CD4-positive, alpha-beta memory T cell (primary cell): ENCODE measurements at regions not wholly inside any gene's neighbourhood (a gene's known extent, or its start where the extent isn't known, plus 50 kb on each side); places are given as distances from the start of the nearest gene placed in this dataset.
"Not testable (repeated sequence)": the region's sequence is repeated elsewhere in the genome, so short reads cannot be mapped to it uniquely, and the experiment has no call there.

ENCODE experiments used
- CTCF ChIA-PET: fragments of 350-600 bp; sonication (Branson Sonifier 250); formaldehyde crosslinking; loops from one replicate; lab custom pipeline; 2021; ENCODE audit warnings: inconsistent platforms; ENCODE audit not compliant: partially characterized antibody; lab: Charles Lee
- POLR2A ChIA-PET: fragments of 350-600 bp; sonication (Branson Sonifier 250); formaldehyde crosslinking; loops from one replicate; lab custom pipeline; 2021; ENCODE audit not compliant: partially characterized antibody; lab: Charles Lee
- DNase-seq, 5 donors: peaks; one replicate each; pipeline versions ENCODE4 v3.0.0 to v3.0.0-alpha.2; 2020 to 2022; ENCODE audit warnings: mixed read lengths in 1 of 5
- H3K27ac ChIP-seq: one replicate; pipeline ENCODE4 v1.7.0; 2013; ENCODE audit warnings: low read depth, low read length
- H3K27me3 ChIP-seq: 2 replicates; pipeline ENCODE4 v1.7.0; 2013; ENCODE audit warnings: mild to moderate bottlenecking, low read length, moderate library complexity; ENCODE audit not compliant: insufficient read depth
- H3K36me3 ChIP-seq: 2 replicates; pipeline ENCODE4 v1.7.0; 2013; ENCODE audit warnings: mild to moderate bottlenecking, low read length, moderate library complexity; ENCODE audit not compliant: insufficient read depth
- H3K4me1 ChIP-seq: 2 replicates; pipeline ENCODE4 v1.7.0; 2013; ENCODE audit warnings: mild to moderate bottlenecking, low read length, moderate library complexity; ENCODE audit not compliant: insufficient read depth
- H3K4me3 ChIP-seq, 2 donors: one replicate each; pipeline ENCODE4 v1.7.0; 2013; ENCODE audit warnings: low read length in 2 of 2, mild to moderate bottlenecking in 1 of 2
- H3K9me3 ChIP-seq, 2 donors: one replicate each; pipeline ENCODE4 v1.7.0; 2013; ENCODE audit warnings: low read length in 2 of 2, control low read depth in 1 of 2; ENCODE audit not compliant: control insufficient read depth in 1 of 2
- H3K27ac Mint-ChIP-seq, 7 donors: one replicate each; pipeline ENCODE4 v1.8.0; 2020 to 2021; ENCODE audit warnings: mixed read lengths in 7 of 7, mild to moderate bottlenecking in 6 of 7, inconsistent platforms in 3 of 7, moderate library complexity in 3 of 7
- H3K27me3 Mint-ChIP-seq, 2 donors: one replicate each; pipeline ENCODE4 v1.8.0; 2020 to 2021; ENCODE audit warnings: mixed read lengths in 2 of 2
- H3K36me3 Mint-ChIP-seq, 2 donors: one replicate each; pipeline ENCODE4 v1.8.0; 2020 to 2021; ENCODE audit warnings: mixed read lengths in 2 of 2, inconsistent platforms in 1 of 2, mild to moderate bottlenecking in 1 of 2
- H3K4me1 Mint-ChIP-seq, 4 donors: one replicate each; pipeline ENCODE4 v1.8.0; 2020 to 2021; ENCODE audit warnings: mixed read lengths in 4 of 4, mild to moderate bottlenecking in 1 of 4
- H3K4me3 Mint-ChIP-seq, 8 donors: one replicate each; pipeline ENCODE4 v1.8.0; 2020 to 2021; ENCODE audit warnings: mixed read lengths in 8 of 8, mild to moderate bottlenecking in 7 of 8, moderate library complexity in 6 of 8, inconsistent platforms in 3 of 8
- H3K9me3 Mint-ChIP-seq, 8 donors: one replicate each; pipeline ENCODE4 v1.8.0; 2020 to 2021; ENCODE audit warnings: mixed read lengths in 8 of 8, mild to moderate bottlenecking in 5 of 8, inconsistent platforms in 3 of 8, moderate library complexity in 1 of 8
- intact Hi-C: fragments of 100-400 bp; cut with micrococcal nuclease; formaldehyde crosslinking; loops from one replicate; pipeline ENCODE4 v1.15.1; 2023

DNA sequence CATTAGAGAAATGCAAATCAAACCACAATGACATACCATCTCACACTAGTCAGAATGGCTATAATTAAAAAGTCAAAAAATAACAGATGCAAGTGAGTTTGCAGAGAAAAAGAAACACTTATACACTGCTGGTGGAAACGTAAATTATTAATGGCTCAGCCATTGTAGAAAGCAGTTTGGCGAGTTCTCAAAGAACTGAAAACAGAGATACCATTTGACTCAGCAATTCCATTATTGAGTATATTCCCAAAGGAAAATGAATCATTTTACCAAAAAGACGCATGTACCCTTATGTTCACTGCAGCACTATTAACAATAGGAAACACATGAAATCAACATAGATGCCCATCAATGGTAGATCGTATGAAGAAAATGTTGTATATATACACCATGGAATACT, 75.0 kb downstream of the NAA11 start:
- Mint-ChIP-seq H3K27me3 (peaks cover 0 to 2% of the 10 kb centered on the region in 2 donors), H3K36me3 (no peaks in the 10 kb centered on the region), H3K4me1 (no peaks in the 10 kb centered on the region), H3K9me3 (peaks cover 0 to 14% (median 2%) of the 10 kb centered on the region in 8 donors), H3K4me3 (no peak overlapping the region), H3K27ac (no peak overlapping the region)
- no peak overlapping the region for H3K4me3 ChIP-seq
- H3K4me1 ChIP-seq = no peaks in the 10 kb centered on the region
- no peak overlapping the region for H3K27ac ChIP-seq
- POLR2A ChIA-PET = no interaction called here
- no peaks in the 10 kb centered on the region for H3K36me3 ChIP-seq
- intact Hi-C loops = no loop called here
- no peaks in the 10 kb centered on the region for H3K9me3 ChIP-seq
- DNase-seq = no peak
- no peaks in the 10 kb centered on the region for H3K27me3 ChIP-seq
- CTCF ChIA-PET = no interaction called here

DNA sequence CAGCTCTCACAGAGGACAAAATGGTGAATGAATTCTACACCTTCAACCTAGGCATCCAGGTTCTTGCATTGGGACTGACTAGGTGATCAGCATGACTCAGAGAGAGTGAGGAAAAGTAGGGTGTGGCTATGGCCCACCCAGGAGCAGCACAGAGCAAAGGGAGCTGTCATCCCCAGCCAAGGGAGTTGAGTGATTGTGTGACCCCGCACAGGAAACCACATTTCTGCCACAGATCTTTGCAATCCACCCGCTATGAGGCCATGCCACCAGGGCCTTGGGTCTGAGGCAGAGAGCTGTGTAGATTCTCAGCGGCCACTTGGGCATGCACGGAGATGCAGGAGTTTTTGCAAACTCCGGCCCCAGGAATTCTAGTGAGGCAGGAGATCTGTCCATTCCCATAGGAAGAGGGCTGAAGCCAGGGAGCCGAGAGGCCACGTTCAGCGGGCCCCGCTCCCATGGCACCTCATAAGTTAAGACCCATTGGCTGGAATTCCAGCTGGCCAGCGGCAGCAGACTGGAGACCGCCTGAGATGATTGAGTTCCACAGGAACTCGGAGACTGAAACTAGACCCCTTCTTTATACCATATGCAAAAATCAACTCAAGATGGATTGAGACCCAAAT, 75.9 kb downstream of the NAA11 start:
- ChIA-PET CTCF (no interaction called here), POLR2A (no interaction called here)
- Mint-ChIP-seq H3K27me3 (peaks cover 0 to 2% of the 10 kb centered on the region in 2 donors), H3K27ac (no peak overlapping the region), H3K4me3 (no peak overlapping the region), H3K9me3 (peaks cover 0 to 15% (median 2%) of the 10 kb centered on the region in 8 donors), H3K36me3 (no peaks in the 10 kb centered on the region), H3K4me1 (no peaks in the 10 kb centered on the region)
- H3K9me3 ChIP-seq = no peaks in the 10 kb centered on the region
- intact Hi-C loops = no loop called here
- no peaks in the 10 kb centered on the region for H3K27me3 ChIP-seq
- no peaks in the 10 kb centered on the region for H3K4me1 ChIP-seq
- no peak overlapping the region for H3K27ac ChIP-seq
- no peak for DNase-seq
- no peak overlapping the region for H3K4me3 ChIP-seq
- H3K36me3 ChIP-seq = no peaks in the 10 kb centered on the region

DNA sequence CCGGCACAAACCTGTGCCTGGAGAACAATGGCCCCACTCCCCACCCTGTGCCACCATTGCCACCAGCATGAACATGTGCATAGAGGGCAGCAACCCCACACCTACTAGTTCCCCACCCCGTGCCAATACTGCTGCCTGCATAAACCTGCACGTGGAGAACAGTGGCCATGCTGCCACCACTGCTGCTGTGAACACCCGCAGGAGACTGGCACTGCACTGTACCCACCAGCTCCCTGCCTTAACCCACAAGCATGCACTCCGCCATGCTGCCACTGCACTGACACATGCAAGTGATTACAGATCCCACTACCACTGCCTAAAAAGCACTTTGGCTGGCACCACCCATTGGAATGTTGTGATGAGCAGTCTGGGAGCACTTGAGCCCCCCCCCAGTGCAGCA, 77.3 kb downstream of the NAA11 start:
- POLR2A ChIA-PET = no interaction called here
- CTCF ChIA-PET = no interaction called here

DNA sequence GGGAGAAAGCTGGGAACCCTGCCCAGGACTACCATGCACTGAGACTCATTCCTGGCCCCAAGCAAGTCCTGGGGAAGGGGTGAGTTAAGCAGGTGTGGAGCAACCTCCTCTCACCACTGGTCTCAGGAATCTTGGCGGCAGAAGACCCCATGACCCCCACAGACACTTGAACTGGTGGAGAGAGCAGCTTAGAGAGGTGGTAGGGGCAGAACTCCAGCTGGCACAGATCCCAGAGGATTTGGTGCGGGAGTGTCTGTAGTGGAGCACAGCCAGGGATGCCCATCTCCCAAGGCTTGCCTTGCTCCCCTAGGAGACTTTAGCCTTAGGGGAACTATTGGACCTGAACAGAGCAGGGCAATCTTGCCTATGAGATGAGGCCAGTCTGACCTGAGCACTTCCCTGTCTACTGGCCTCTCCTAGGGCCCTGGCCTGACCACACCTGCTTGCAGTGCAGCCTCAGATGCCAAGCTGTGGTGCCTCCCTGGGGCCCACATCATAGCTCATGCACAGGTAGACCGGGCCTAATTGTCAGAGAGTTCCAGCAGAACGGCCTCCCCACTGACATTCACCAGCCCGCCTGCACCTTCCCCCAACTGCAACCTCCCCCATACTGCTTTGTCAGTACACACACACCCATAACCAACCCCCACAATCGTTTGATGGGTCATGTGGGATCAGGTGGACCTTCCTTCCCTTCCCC, 78.0 kb downstream of the NAA11 start:
- intact Hi-C loops = no loop called here
- Histone ChIP-seq H3K4me3 (no peak overlapping the region), H3K27me3 (no peaks in the 10 kb centered on the region), H3K27ac (no peak overlapping the region), H3K36me3 (no peaks in the 10 kb centered on the region), H3K9me3 (no peaks in the 10 kb centered on the region), H3K4me1 (no peaks in the 10 kb centered on the region)
- H3K27ac Mint-ChIP-seq = no peak overlapping the region
- no peaks in the 10 kb centered on the region for H3K4me1 Mint-ChIP-seq
- no peaks in the 10 kb centered on the region for H3K36me3 Mint-ChIP-seq
- ChIA-PET POLR2A (no interaction called here), CTCF (no interaction called here)
- DNase-seq = no peak
- no peak overlapping the region for H3K4me3 Mint-ChIP-seq
- peaks cover 0 to 24% (median 5%) of the 10 kb centered on the region in 8 donors for H3K9me3 Mint-ChIP-seq
- H3K27me3 Mint-ChIP-seq = peaks cover 0 to 2% of the 10 kb centered on the region in 2 donors

More for the DNA sequence above, 77.3 kb downstream of the NAA11 start:
- Mint-ChIP-seq H3K4me3 (no peak overlapping the region), H3K36me3 (no peaks in the 10 kb centered on the region), H3K27me3 (peaks cover 0 to 2% of the 10 kb centered on the region in 2 donors), H3K27ac (no peak overlapping the region), H3K4me1 (no peaks in the 10 kb centered on the region), H3K9me3 (peaks cover 0 to 22% (median 3%) of the 10 kb centered on the region in 8 donors)
- H3K27ac ChIP-seq = no peak overlapping the region
- no peaks in the 10 kb centered on the region for H3K27me3 ChIP-seq
- intact Hi-C loops = no loop called here
- no peaks in the 10 kb centered on the region for H3K36me3 ChIP-seq
- H3K9me3 ChIP-seq = no peaks in the 10 kb centered on the region
- no peak for DNase-seq
- H3K4me1 ChIP-seq = no peaks in the 10 kb centered on the region
- no peak overlapping the region for H3K4me3 ChIP-seq

DNA sequence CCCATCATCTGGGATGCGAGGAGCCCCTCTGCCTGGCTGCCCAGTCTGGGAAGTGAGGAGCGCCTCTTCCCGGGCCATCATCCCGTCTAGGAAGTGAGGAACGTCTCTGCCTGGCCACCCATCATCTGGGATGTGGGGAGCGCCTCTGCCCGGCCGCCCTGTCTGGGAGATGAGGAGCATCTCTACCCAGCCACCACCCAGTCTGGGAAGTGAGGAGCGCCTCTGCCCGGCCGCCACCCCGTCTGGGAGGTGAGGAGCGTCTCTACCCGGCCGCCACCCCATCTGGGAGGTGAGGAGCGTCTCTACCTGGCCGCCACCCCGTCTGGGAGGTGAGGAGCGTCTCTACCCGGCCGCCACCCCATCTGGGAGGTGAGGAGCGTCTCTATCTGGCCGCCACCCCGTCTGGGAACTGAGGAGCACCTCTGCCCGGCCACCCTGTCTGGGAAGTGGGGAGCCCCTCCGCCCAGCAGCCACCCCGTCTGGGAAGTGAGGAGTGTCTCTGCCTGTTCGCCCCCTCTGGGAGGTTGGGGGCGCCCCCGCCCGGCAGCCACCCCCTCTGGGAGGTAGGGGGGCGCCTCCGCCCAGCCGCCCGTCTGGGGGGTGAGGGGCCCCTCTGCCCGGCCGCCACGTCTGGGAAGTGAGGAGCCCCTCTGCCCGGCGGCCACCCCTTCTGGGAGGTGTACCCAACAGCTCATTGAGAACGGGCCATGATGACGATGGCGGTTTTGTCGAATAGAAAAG, 80.5 kb downstream of the NAA11 start:
- H3K4me1 ChIP-seq, H3K27me3 Mint-ChIP-seq, H3K27me3 ChIP-seq, H3K27ac ChIP-seq, POLR2A ChIA-PET, CTCF ChIA-PET, H3K27ac Mint-ChIP-seq, H3K4me1 Mint-ChIP-seq, H3K4me3 Mint-ChIP-seq, DNase-seq, H3K36me3 Mint-ChIP-seq, H3K9me3 ChIP-seq, H3K36me3 ChIP-seq, H3K4me3 ChIP-seq, intact Hi-C loops: not testable (repeated sequence)
- peaks cover 0 to 24% (median 5%) of the 10 kb centered on the region in 8 donors for H3K9me3 Mint-ChIP-seq

DNA sequence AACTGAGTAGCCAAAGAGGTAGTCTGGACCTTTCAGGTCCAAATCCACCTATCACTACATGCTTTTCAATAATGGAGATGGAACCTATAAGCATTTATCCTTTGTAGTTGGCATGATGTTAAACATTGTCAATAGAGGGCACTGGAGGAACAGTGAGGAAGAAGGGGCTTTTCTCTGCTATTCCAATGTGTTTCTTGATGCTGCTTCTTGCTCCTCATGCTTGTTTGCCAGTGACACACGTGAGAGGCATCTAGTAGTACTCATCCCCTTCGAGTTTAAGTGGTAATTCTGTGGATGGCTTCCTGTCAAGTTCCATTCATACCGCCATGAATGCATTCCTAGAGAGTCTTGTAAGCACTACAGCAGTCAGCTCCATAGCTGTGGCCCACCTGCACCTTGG, 84.0 kb downstream of the NAA11 start:
- Histone ChIP-seq H3K4me1 (no peaks in the 10 kb centered on the region), H3K36me3 (no peaks in the 10 kb centered on the region), H3K4me3 (no peak overlapping the region), H3K27ac (no peak overlapping the region), H3K9me3 (no peaks in the 10 kb centered on the region), H3K27me3 (no peaks in the 10 kb centered on the region)
- intact Hi-C loops = no loop called here
- peaks cover 2 to 18% (median 5%) of the 10 kb centered on the region in 8 donors for H3K9me3 Mint-ChIP-seq
- POLR2A ChIA-PET = no interaction called here
- H3K4me3 Mint-ChIP-seq = no peak overlapping the region
- peak overlapping the region in 1 of 7 donors; percentile 33 for H3K27ac Mint-ChIP-seq
- DNase-seq = no peak
- H3K4me1 Mint-ChIP-seq = no peaks in the 10 kb centered on the region
- H3K27me3 Mint-ChIP-seq = peaks cover 0 to under 1% of the 10 kb centered on the region in 2 donors
- CTCF ChIA-PET = no interaction called here
- H3K36me3 Mint-ChIP-seq = no peaks in the 10 kb centered on the region

DNA sequence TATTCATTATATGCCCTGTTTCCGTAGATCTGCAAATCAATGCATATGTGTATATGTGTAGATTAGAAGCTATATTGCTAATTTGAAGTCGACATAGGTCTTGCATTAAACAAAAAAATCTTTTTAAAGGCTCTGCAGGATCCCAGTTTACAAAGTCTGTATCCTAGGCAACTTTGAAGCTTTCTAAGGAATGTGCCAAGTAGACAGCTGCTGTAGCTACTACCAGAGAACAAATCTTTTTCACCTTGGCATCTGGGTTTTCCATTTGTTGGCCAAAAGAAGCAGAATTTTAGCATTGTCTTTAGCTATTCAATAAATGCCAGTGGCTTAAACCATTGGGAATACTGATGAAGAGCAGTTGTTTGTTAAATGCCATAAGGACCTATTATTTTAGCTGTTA, 88.0 kb downstream of the NAA11 start:
- DNase-seq = no peak
- H3K4me1 Mint-ChIP-seq = no peaks in the 10 kb centered on the region
- intact Hi-C loops = no loop called here
- Histone ChIP-seq H3K4me3 (no peak overlapping the region), H3K9me3 (no peaks in the 10 kb centered on the region), H3K4me1 (no peaks in the 10 kb centered on the region), H3K27me3 (no peaks in the 10 kb centered on the region), H3K27ac (no peak overlapping the region), H3K36me3 (no peaks in the 10 kb centered on the region)
- H3K36me3 Mint-ChIP-seq = no peaks in the 10 kb centered on the region
- no peak overlapping the region for H3K27ac Mint-ChIP-seq
- H3K27me3 Mint-ChIP-seq = no peaks in the 10 kb centered on the region
- CTCF ChIA-PET = no interaction called here
- POLR2A ChIA-PET = no interaction called here
- peaks cover 0 to 4% (median 2%) of the 10 kb centered on the region in 8 donors for H3K9me3 Mint-ChIP-seq
- no peak overlapping the region for H3K4me3 Mint-ChIP-seq
